NAMALWA (cell line): ENCODE measurements at regions not wholly inside any gene's neighbourhood (a gene's known extent, or its start where the extent isn't known, plus 50 kb on each side); places are given as distances from the start of the nearest gene placed in this dataset.
"Not testable (repeated sequence)": the region's sequence is repeated elsewhere in the genome, so short reads cannot be mapped to it uniquely, and the experiment has no call there.

Source experiments
- DNase-seq: peaks from one replicate; pipeline ENCODE4 v3.0.0-alpha.2; 2015; ENCODE audit warnings: low spot score

DNA sequence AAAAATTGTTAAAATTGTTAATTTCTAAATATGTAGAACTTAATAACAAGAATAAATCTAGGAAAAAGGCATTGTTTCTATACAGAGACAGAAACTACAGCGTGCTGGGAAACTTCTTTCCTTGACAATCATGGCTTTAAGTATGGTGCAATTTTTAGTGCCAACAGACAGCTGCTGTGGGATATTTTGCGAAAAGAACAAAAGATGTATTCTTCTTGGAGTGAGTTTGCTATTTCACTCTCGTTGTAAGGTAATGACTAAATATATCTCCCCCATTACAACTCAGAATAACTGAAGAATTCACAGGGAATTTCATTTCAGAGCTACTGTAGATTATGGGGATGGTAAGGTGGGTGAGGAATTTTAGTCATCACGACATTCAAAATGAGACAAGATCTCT, 2055.0 kb upstream of the ACO1 start:
- no peak for DNase-seq

DNA sequence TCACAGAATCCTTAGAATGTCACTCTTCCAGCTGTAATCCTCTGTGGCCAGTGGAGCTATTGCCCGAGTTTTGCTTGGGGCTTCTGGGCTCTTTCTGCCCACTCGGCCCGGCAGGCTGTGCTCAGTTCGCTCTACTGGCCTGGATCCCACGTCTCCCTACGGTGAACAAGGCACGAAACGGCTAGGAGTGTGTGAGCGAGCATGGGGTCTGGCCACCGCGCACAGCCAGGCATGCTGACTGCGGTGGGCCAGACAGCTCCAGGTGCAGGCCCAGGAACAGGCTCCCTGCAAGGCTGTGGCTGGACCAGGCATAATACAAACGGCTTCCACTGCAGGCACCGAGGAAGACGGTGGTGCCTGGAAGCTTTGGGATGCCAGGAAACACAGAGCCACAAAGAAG, 2035.5 kb upstream of the ACO1 start:
- DNase-seq, result no peak

DNA sequence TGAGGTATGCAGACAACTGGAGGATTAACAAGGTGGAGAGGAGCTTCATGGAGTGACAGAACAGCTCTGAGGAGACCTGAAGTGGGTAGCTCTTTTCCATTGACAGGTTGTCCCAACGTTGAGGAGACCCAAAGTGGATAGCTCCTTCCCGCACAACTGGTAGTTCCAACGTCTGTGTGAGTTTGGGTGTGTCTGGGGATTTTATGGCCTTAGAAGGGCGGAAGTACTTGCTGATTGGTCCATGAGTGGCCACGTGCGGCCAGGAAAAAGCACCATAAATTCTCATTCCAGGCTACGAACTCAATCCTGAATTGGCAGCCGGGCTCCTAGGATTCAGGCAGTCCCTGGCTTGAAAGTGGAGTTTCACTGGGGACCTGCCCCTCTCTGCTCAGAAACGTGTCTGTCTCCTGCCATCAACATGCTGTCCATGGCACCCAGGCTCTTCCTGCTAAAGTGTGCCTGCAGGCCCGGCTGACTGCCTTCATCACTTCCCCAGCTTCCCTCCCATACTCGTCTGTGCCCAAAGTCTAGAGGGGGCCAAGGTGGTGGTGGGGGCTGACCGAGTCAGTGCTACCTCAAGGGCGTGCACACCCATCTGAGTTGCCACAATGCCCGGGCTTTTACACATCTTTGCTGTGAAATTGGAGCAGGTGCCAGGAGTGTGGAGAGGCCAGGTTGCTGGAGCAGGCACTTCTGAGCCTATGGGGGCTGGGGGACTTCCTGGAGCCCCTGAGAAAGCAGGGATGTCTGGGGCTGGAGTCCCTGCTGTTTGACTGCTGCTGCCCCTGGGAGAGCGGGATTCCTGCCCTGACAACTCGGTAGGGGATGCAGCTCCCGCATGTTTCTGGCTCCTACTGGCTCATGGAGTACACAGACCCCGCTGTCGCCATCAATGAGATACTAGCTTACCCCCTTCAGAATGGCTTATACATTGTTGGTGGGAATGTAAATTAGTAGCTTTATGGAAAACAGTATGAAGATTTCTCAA, 2034.6 kb upstream of the ACO1 start:
- no peak for DNase-seq

DNA sequence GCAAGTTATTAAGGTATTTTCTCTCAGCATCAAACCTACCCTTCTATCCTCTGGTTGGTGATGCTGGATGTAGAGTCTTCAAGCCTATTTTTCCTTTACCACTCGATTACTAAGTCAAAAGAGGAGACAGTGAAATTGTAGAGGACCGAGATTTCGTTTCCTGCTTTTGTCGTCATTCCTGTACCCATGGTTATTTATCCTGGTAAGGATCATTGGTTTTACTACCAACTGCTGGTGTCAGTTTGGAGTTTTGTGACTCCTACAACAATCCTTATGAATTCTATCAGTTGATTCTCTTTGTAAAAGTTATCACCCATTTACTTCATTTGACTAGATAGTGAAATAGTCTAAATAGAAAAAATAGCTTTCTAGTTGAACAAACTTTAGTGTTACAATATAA, 2028.2 kb upstream of the ACO1 start:
- no peak for DNase-seq

DNA sequence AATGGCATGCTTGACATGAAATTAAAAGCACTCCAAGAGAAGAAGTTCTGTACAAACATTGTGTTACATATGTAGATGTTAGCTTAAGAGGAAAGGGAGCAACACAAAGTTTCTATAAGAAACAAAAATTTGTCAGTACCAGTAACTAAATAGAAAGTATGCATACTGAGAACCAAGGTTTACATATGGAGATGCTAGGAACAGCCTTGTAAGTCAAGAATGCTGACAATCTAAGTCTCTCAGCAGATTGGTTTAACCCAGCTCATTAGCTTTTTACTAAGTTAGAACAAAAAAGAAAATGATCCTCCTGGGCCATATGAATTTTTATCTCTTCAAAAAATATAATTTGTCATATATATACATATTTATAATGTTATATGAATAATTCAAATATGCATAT, 2022.1 kb upstream of the ACO1 start:
- no peak for DNase-seq

DNA sequence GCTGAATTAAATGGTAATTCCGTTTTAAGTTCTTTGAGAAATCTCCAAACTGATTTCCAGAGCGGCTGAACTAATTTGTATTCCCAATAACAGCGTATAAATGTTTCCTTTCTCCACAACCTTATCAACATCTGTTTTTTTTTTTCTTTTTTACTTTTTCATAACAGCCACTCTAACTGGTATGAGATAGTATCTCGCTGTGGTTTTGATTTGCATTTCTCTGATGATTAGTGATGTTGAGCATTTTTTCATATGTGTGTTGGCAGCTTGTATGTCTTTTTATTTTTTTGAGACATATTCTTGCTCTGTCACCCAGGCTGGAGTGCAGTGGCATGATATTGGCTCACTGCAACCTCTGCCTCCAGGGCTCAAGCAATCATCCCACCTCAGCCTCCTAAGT, 2018.3 kb upstream of the ACO1 start:
- DNase-seq, result not testable (repeated sequence)

DNA sequence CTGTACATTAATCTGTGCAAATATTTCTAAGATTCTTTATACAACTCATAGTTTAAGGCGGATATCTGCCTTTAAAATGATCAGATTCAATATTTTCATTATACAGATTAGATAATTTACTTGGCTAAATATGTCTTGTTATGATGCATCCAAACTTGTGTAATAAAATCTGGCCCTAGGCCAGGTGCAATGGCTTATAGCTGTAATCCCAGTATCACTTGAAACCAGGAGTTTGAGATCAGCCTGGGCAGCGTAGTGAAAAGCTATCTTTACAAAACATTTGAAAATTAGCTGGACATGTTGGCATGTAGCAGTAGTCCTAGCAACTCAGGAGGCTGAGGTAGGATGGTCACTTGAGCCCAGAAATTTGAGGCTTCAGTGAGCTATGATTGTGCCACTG, 2002.2 kb upstream of the ACO1 start:
- no peak for DNase-seq

DNA sequence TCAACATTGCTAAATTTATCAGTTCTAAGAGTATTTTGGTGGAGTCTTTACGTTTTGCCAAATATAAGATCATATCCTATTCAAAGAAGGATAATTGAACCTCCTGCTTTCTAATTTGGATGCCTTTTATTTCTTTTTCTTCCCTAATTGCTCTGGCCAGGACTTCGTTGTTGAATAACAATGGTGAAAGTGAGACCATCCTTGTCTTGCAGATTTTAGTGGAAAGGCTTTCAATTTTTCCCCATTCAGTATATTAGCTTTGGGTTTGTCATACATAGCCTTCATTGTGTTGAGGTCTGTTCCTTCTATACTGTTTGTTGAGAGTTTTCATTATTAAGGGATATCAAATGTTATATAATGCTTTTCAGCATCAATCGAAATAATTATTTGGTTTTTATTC, 1974.2 kb upstream of the ACO1 start:
- DNase-seq, result no peak

DNA sequence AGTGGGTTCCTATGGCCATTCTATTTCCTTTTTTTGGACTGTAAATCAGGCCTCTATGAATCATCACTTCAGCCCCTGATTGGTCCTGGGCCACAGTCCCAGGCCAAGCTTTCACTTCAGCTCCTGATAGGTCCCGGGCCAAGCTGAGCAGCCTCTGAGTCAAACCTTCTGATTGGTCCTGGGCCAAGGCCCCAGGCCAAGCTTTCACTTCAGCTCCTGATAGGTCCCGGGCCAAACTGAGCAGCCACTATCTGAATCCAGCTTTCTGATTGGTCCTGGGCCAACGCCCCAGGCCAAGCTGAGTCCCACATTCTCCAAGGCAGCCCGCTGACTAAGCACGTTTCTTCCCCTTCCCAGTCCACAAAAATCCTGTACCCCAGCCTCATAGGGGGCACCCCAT, 1972.9 kb upstream of the ACO1 start:
- no peak for DNase-seq

DNA sequence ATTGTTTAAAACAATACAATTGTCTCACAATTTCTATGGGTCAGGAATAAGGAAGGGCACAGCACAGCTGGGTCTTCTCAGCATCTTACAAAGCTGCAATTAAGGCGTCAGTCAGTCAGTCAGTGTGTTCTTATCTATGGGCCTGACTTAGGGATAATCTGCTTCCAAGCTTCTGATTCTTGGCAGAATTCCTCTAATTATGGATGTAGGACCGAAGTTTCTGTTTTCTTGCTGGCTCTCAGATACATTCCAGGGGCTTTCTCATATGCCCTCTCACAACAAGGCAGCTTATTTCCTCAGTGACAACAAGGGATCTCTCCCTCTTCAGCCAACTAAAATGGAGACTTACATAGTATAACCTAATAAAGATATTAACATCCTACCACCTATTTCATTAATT, 1925.3 kb upstream of the ACO1 start:
- DNase-seq, result no peak

DNA sequence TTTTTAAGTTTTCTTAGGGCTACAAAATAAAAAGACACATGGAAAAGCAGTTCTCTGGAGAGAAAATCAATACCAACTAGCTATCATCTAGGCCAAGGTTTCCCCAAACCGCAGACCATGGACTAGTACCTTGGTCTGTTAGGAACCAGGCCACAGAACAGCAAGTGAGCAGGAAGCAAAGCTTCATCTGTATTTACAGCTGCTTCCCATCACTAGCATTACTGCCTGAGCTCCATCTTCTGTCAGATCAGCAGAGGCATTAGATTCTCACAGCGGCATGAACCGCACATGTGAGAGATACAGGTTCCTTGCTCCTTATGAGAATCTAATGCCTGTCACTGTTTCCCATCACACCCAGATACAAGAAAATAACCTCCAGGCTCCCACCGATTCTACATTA, 1907.6 kb upstream of the ACO1 start:
- no peak for DNase-seq

DNA sequence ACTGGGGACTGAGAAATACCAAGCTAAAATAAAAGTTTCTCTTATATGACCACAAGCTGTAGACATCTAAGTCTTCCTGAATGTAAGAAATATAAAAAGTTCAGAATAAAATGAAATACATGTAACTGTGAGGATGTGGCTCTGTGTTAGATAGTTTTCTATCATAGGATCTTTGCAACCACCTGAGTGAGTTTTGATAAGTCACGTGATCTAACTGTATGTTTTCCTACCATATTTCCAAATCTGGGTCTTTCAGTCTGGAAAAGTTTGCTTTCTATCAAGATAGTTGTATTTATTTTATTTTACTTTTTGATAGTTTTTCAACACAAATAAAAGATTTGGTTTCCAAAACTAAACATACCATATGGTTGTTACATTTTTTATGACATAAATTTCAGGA, 1905.8 kb upstream of the ACO1 start:
- DNase-seq, result no peak

DNA sequence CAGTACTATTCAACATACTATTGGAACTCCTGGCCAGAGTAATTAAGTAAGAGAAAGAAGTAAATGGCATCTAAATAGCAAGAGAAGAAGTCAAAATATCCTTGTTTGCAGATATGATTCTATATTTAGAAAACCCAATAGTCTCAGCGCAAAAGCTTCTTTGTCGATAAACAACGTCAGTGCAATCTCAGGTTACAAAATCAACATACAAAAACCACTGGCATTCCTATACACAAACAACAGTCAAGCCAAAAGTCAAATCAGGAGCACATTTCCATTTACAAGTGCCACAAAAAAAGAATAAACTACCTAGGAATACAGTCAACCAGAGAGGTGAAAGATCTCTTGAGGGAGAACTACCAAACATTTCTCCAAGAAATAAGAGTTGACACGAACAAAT, 1901.9 kb upstream of the ACO1 start:
- DNase-seq, result no peak

DNA sequence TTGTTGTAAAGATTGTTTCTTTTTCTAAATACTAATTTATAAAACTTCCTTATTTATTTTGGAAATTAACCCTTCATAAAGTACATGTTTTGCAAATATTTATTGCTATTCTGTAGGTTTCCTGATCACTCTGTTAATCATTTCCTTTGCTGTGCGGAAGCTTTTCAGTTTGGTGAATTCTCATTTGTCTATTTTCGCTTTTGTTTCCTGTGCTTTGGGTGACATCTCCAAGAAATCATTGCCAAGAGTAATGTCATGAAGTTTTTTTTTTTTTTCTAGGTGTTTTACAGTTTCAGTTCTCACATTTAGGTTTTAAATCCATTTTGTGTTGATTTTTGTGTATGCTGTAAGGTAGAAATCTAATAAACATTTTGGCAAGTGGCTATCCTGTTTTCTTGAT, 1899.8 kb upstream of the ACO1 start:
- no peak for DNase-seq

DNA sequence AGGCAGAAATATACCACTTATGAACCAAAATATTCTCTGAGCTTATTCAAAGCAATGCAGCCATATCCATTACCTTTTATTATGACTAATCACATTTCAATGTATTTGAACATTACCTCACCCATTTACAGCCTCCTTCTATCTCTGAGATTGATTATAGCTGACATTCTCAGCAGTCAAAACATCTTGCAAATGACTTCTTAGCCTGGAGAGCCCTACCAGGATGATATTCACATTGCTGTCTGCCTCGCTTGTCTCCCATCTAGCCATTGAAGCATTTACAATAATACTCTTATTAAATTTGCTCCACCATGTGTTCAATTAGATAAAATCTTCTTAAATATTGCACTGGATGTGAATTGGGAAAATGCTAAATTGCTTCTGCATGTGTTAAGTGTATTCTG, 1879.9 kb upstream of the ACO1 start:
- no peak for DNase-seq

DNA sequence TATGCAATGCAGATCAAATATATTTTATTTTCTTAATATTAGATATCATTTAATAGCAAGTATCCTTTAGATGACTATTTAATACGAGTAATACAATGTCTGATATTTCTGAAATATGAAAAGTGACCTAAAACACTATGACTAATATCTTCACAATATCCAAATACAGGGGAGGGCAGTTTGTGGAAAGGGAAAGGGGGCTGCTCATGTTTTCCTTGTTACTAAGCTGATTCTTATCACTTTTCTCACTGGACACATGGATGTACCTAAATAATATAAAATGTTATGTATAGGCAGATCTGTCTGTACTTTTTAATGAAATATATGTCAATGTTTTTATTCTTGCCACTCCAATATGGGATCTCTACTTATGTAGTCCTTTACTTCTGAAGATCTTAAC, 1879.1 kb upstream of the ACO1 start:
- DNase-seq, result no peak

DNA sequence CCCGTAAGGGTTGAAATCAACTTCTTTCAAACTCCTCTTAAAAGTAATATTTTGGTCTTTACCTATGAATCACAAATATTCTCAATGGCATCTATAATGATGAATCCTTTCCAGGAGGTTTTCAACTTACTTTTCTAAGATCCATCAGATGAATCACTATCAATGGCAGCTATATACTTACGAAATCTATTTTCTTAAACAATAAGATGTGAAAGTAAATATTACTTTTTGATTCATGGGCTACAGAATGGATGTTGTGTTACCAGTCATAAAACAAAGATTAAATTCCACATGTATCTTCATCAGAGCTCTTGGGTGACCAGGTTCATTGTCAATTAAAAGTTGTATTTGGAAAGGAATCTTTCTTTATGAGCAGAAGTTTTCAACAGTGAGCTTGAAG, 1877.7 kb upstream of the ACO1 start:
- DNase-seq, result no peak

DNA sequence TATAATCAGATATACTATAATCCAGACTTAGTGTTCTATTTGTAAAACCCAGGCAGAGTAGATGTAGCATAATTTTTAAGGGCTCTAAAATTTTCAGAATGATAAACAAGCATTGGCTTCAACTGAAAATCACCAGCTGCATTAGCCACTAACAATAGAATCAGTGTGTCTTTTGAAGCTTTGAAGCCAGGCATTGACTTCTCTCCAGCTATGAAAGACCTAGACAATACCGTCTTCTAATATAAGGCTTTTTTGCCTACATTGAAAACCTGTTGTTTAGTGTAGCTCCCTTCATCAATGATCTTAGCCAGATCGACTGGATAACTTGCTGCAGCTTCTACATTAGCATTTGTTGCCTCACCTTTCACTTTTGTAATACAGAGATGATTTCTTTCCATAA, 1877.3 kb upstream of the ACO1 start:
- DNase-seq, result no peak

DNA sequence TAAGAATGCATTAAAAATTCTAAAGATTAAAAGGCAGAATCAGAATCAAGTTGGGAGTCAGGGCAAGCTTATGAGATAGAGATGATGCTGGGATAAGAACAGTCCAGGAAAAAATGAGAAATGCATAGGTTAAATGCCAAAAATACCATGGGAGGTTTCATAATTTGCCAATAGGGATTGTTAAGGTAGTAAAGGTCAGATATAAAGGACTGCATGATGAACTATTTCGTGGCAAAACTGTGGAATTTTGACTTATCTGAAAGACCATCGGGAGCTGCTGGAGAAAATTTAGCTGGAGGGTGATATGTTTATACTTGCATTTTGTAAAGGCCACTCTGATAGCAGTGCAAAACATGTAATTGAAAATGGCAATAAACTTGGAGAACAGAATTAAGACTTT, 1872.8 kb upstream of the ACO1 start:
- DNase-seq, result no peak

DNA sequence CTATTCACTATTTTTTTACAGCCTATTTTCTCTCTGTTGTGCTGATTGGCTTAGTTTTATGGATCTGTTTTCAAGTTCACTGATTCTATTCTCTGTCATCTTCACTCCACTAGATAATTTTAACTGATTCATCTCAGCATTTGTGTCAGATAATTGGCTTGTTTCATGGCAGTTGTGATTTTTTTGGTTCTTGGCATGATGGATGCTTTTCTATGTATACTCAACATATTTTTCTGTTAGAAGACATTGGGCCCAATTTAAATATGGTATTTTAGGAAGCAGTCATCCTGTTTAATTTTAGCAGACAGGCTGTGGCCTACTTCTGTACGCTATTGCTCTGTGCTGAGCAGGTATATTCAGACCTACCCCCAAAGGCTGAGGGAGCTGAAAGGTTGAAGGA, 1865.3 kb upstream of the ACO1 start:
- no peak for DNase-seq

DNA sequence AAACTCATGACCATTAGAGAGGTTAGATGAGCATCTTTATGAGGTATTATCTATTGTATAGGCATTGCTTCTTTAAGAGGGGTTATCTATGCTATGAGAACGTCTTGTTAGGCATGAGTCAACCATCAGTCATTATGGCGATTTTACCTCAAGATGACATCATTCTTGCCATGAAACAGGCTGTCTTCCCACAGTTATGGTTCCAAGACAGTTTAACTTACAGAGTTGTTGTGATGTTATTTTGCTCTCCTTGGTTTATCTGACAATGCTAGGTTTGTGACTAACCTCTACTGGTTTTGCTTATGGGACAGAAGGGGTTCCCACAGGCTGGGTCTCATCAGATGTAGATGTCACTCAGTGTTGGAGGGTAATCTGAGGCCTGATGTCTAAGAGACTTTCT, 1864.7 kb upstream of the ACO1 start:
- DNase-seq, result no peak

DNA sequence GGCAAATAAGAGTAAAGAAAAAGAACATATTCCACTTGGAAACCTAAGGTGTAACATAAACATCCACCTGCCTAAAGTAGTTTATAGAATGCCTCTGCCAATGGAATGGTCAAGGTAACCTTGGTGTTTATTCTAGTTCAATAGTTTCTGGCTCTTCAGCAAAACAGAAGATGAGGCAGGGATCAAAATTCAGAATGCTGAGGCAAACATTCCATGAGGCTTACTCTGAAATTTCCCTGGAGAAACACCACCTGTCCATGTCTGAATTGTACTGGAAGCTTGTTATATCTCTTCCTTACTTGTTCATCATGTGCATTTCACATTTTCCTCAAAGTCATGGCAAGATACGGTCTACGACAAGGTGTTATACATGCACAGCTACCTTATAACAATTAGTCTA, 1862.4 kb upstream of the ACO1 start:
- DNase-seq, result no peak

DNA sequence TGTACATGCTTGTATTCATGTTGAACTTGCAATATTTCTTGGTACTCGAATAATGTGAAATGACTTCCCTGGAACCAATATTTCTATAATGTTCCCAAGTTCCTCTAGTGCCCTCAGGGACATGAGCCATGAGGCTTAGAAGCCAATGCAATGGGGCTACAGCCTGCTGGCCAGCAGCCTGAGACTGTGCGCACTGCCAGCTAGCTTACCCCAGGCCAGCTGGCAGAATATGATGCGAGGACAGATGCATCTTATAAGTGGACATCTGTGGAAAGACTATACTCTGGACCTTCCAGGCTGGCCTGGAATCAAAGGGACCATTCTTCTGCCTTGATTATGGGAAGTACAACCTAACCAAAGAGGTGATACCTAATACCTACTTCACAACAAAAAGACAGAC, 1862.0 kb upstream of the ACO1 start:
- DNase-seq, result no peak

DNA sequence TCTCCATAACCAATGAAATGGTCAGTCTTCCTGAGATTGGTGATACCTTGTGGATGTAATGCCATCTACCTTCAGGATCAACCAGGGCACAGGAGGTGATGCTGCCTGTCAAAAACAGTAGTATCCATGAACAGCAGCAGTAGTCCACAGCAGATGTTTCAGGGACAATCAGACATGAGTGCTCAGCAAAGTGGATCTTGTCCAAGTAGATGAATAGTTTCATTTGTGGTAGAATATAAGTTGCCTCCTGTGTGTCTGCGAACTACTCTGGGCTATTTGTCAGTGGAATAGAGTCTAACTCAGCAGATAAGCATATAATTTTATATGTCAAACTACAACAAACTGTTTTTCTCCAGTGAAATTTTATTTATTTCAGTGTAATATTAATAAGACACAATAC, 1860.1 kb upstream of the ACO1 start:
- no peak for DNase-seq
